ENCODE measurements at regions not wholly inside any gene's neighbourhood (a gene's known extent, or its start where the extent isn't known, plus 50 kb on each side); places are given as distances from the start of the nearest gene placed in this dataset.

DNA sequence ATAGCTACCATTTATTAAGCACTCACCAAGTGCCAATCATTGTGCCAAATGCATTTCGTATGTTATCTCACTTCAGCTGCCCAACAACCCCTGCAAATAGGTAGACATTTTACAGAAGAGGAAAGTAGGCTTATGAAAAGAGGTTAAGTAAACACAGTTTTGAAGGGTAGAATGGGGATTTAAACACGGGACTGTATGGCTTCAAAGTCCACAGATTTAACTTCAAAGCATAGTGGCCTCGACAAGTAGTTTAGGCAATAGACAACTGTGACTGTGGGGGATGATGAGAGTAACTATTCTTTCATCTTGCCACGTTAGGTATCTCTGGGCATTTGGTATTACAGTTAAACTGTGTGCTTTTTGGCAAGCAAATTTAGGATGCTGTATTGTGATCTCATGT, 266.8 kb upstream of the SRRM4 start (continued):
- TF ChIP-seq, protein P1, sequence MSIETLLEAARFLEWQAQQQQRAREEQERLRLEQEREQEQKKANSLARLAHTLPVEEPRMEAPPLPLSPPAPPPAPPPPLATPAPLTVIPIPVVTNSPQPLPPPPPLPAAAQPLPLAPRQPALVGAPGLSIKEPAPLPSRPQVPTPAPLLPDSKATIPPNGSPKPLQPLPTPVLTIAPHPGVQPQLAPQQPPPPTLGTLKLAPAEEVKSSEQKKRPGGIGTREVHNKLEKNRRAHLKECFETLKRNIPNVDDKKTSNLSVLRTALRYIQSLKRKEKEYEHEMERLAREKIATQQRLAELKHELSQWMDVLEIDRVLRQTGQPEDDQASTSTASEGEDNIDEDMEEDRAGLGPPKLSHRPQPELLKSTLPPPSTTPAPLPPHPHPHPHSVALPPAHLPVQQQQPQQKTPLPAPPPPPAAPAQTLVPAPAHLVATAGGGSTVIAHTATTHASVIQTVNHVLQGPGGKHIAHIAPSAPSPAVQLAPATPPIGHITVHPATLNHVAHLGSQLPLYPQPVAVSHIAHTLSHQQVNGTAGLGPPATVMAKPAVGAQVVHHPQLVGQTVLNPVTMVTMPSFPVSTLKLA (IDR thresholded peaks at IDR 0.05), result no peak
- TF ChIP-seq FOXJ3 (CRISPR knock-in tag; IDR thresholded peaks at IDR 0.05; ENCODE audit: borderline replicate concordance) (peak; percentile 92), FOXP1 (IDR thresholded peaks at IDR 0.05) (peak; percentile 46; the same call in 1 of the 2 replicates), FOXP1 (CRISPR knock-in tag; IDR thresholded peaks at IDR 0.05) (peak; percentile 92), SPEN (CRISPR knock-in tag; IDR thresholded peaks at IDR 0.05; ENCODE audit: low read depth) (peak; percentile 35; the same call in 1 of the 2 replicates), SOX6 (IDR thresholded peaks at IDR 0.05) (no peak), SOX6 (CRISPR knock-in tag; IDR thresholded peaks at IDR 0.05) (peak; percentile 98), ERF (CRISPR knock-in tag; IDR thresholded peaks at IDR 0.05) (peak; percentile 92), KAT8 (CRISPR knock-in tag; IDR thresholded peaks at IDR 0.05) (peak; percentile 69; the same call in 1 of the 2 replicates), NFIC (IDR thresholded peaks at IDR 0.05; ENCODE audit: low read length) (peak; percentile 97), KLF13 (CRISPR knock-in tag; IDR thresholded peaks at IDR 0.05) (no peak), SNAI1 (CRISPR knock-in tag; IDR thresholded peaks at IDR 0.05; ENCODE audit: borderline replicate concordance) (0 out of 2 replicates have a peak, but pooled peaks have one; percentile 50), ZNF367 (CRISPR knock-in tag; IDR thresholded peaks at IDR 0.05; ENCODE audit: borderline replicate concordance) (peak; percentile 85; the same call in 1 of the 2 replicates), PITX1 (CRISPR knock-in tag; IDR thresholded peaks at IDR 0.05) (peak; percentile 100), GATAD2A (CRISPR knock-in tag; IDR thresholded peaks at IDR 0.05) (peak; percentile 88), ZNF33A (CRISPR knock-in tag; IDR thresholded peaks at IDR 0.05; ENCODE audit: borderline replicate concordance) (no peak), RARA (CRISPR knock-in tag; IDR thresholded peaks at IDR 0.05) (peak; percentile 92), SP5 (CRISPR knock-in tag; IDR thresholded peaks at IDR 0.05; ENCODE audit: borderline replicate concordance, low read depth) (peak; percentile 81; the same call in 1 of the 2 replicates), SYNCRIP (IDR thresholded peaks at IDR 0.05; ENCODE audit: insufficient read depth, low read depth, low read length) (no peak), SIX4 (CRISPR knock-in tag; IDR thresholded peaks at IDR 0.05) (peak; percentile 74; the same call in 1 of the 2 replicates), GTF2F1 (IDR thresholded peaks at IDR 0.05; ENCODE audit: low read length) (no peak), EP300 (IDR thresholded peaks at IDR 0.05; ENCODE audit: low read depth in 2 of 2, low read length in 2 of 2) (peak; percentile 92 to 99), EP300 (CRISPR knock-in tag; IDR thresholded peaks at IDR 0.05; ENCODE audit: borderline replicate concordance) (peak; percentile 97)
- TF ChIP-seq, protein P2, sequence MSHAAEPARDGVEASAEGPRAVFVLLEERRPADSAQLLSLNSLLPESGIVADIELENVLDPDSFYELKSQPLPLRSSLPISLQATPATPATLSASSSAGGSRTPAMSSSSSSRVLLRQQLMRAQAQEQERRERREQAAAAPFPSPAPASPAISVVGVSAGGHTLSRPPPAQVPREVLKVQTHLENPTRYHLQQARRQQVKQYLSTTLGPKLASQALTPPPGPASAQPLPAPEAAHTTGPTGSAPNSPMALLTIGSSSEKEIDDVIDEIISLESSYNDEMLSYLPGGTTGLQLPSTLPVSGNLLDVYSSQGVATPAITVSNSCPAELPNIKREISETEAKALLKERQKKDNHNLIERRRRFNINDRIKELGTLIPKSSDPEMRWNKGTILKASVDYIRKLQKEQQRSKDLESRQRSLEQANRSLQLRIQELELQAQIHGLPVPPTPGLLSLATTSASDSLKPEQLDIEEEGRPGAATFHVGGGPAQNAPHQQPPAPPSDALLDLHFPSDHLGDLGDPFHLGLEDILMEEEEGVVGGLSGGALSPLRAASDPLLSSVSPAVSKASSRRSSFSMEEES (CRISPR knock-in tag; IDR thresholded peaks at IDR 0.05), result peak; percentile 95
- TF ChIP-seq, protein P3, sequence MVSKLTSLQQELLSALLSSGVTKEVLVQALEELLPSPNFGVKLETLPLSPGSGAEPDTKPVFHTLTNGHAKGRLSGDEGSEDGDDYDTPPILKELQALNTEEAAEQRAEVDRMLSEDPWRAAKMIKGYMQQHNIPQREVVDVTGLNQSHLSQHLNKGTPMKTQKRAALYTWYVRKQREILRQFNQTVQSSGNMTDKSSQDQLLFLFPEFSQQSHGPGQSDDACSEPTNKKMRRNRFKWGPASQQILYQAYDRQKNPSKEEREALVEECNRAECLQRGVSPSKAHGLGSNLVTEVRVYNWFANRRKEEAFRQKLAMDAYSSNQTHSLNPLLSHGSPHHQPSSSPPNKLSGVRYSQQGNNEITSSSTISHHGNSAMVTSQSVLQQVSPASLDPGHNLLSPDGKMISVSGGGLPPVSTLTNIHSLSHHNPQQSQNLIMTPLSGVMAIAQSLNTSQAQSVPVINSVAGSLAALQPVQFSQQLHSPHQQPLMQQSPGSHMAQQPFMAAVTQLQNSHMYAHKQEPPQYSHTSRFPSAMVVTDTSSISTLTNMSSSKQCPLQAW (CRISPR knock-in tag; IDR thresholded peaks at IDR 0.05), result peak; percentile 70; the same call in 1 of the 2 replicates
- TF ChIP-seq, protein P4, sequence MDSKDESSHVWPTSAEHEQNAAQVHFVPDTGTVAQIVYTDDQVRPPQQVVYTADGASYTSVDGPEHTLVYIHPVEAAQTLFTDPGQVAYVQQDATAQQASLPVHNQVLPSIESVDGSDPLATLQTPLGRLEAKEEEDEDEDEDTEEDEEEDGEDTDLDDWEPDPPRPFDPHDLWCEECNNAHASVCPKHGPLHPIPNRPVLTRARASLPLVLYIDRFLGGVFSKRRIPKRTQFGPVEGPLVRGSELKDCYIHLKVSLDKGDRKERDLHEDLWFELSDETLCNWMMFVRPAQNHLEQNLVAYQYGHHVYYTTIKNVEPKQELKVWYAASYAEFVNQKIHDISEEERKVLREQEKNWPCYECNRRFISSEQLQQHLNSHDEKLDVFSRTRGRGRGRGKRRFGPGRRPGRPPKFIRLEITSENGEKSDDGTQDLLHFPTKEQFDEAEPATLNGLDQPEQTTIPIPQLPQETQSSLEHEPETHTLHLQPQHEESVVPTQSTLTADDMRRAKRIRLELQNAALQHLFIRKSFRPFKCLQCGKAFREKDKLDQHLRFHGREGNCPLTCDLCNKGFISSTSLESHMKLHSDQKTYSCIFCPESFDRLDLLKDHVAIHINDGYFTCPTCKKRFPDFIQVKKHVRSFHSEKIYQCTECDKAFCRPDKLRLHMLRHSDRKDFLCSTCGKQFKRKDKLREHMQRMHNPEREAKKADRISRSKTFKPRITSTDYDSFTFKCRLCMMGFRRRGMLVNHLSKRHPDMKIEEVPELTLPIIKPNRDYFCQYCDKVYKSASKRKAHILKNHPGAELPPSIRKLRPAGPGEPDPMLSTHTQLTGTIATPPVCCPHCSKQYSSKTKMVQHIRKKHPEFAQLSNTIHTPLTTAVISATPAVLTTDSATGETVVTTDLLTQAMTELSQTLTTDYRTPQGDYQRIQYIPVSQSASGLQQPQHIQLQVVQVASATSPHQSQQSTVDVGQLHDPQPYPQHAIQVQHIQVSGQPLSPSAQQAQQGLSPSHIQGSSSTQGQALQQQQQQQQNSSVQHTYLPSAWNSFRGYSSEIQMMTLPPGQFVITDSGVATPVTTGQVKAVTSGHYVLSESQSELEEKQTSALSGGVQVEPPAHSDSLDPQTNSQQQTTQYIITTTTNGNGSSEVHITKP (CRISPR knock-in tag; IDR thresholded peaks at IDR 0.05; ENCODE audit: low read depth), result 0 out of 2 replicates have a peak, but pooled peaks have one; percentile 31
